CD14-positive monocyte (primary cell): ENCODE measurements at regions not wholly inside any gene's neighbourhood (a gene's known extent, or its start where the extent isn't known, plus 50 kb on each side); places are given as distances from the start of the nearest gene placed in this dataset.

ENCODE experiments used
- DNase-seq, 3 donors: peaks; one replicate each; pipeline ENCODE4 v3.0.0-alpha.2; 2011 to 2022
- H2AFZ ChIP-seq: 2 replicates; pipeline ENCODE4 v1.6.0; 2012; ENCODE audit warnings: mild to moderate bottlenecking, low read depth, low read length, inconsistent platforms; ENCODE audit not compliant: insufficient read depth, poor library complexity, severe bottlenecking
- H3K27ac ChIP-seq, 2 donors: 1 replicate in 1 of 2; 2 replicates in 1 of 2; pipeline ENCODE4 v1.5.1; 2012 to 2013; ENCODE audit warnings: low read length in 2 of 2, control low read depth in 1 of 2, inconsistent platforms in 1 of 2, low read depth in 1 of 2, mild to moderate bottlenecking in 1 of 2
- H3K27me3 ChIP-seq, 2 donors: one replicate each; pipeline versions ENCODE4 v1.6.0 to v1.6.1; 2011 to 2013; ENCODE audit warnings: low read length in 2 of 2; ENCODE audit not compliant: control insufficient read depth in 2 of 2, insufficient read depth in 2 of 2
- H3K36me3 ChIP-seq, 2 donors: replicated peaks in 1 of 2; 1 replicate in 1 of 2; 2 replicates in 1 of 2; pipeline versions ENCODE4 v1.5.1 to v1.6.1; 2012 to 2013; ENCODE audit warnings: low read length in 2 of 2, control low read depth in 1 of 2, inconsistent platforms in 1 of 2, mild to moderate bottlenecking in 1 of 2; ENCODE audit not compliant: insufficient read depth in 2 of 2, control insufficient read depth in 1 of 2
- H3K4me1 ChIP-seq, 2 donors: 1 replicate in 1 of 2; 2 replicates in 1 of 2; pipeline versions ENCODE4 v1.5.1 to v1.6.1; 2012 to 2013; ENCODE audit warnings: low read length in 2 of 2, control low read depth in 1 of 2, inconsistent platforms in 1 of 2, mild to moderate bottlenecking in 1 of 2, moderate library complexity in 1 of 2; ENCODE audit not compliant: insufficient read depth in 2 of 2, control insufficient read depth in 1 of 2
- H3K4me2 ChIP-seq: replicated peaks from 2 replicates; pipeline ENCODE3; 2012; ENCODE audit warnings: low read length, moderate library complexity, mild to moderate bottlenecking; ENCODE audit not compliant: poor library complexity, severe bottlenecking; ENCODE audit errors: extremely low read depth
- H3K4me3 ChIP-seq, 3 experiments: fragments of 200-600 bp in 1 of 3; sonication (generic) in 1 of 3; replicated peaks in 1 of 3; 1 replicate in 2 of 3; 2 replicates in 1 of 3; pipeline ENCODE4 v1.5.1; 2011 to 2013; ENCODE audit warnings: low read length in 3 of 3, mild to moderate bottlenecking in 3 of 3, control low read depth in 2 of 3, low read depth in 2 of 3, inconsistent platforms in 1 of 3, moderate library complexity in 1 of 3
- H3K79me2 ChIP-seq: 2 replicates; pipeline ENCODE4 v1.6.0; 2012; ENCODE audit warnings: mild to moderate bottlenecking, control low read depth, inconsistent platforms, low read length, moderate library complexity; ENCODE audit not compliant: insufficient read depth
- H3K9ac ChIP-seq: 2 replicates; pipeline ENCODE4 v1.6.0; 2017; ENCODE audit warnings: low read length, mild to moderate bottlenecking; ENCODE audit not compliant: insufficient read depth, poor library complexity, severe bottlenecking
- H3K9me3 ChIP-seq, 2 donors: replicated peaks in 1 of 2; 1 replicate in 1 of 2; 2 replicates in 1 of 2; pipeline versions ENCODE4 v1.5.1 to v1.6.1; 2012 to 2013; ENCODE audit warnings: low read length in 2 of 2, control low read depth in 1 of 2; ENCODE audit not compliant: control insufficient read depth in 1 of 2, insufficient read depth in 1 of 2
- H4K20me1 ChIP-seq: 2 replicates; pipeline ENCODE4 v1.6.0; 2012; ENCODE audit warnings: mild to moderate bottlenecking, low read length, control low read depth, moderate library complexity; ENCODE audit not compliant: insufficient read depth
- H3K27ac Mint-ChIP-seq, 7 donors: one replicate each; pipeline ENCODE4 v1.8.0; 2020; ENCODE audit warnings: mild to moderate bottlenecking in 7 of 7, mixed read lengths in 7 of 7, moderate library complexity in 6 of 7, inconsistent platforms in 2 of 7
- H3K27me3 Mint-ChIP-seq, 3 donors: one replicate each; pipeline ENCODE4 v1.8.0; 2021 to 2022; ENCODE audit warnings: low read depth in 3 of 3, mild to moderate bottlenecking in 3 of 3, mixed read lengths in 3 of 3, moderate library complexity in 3 of 3, inconsistent platforms in 1 of 3
- H3K36me3 Mint-ChIP-seq, 2 donors: one replicate each; pipeline ENCODE4 v1.8.0; 2020; ENCODE audit warnings: mixed read lengths in 2 of 2, inconsistent platforms in 1 of 2, mild to moderate bottlenecking in 1 of 2
- H3K4me1 Mint-ChIP-seq: one replicate; pipeline ENCODE4 v1.8.0; 2020; ENCODE audit warnings: mild to moderate bottlenecking, mixed read lengths
- H3K4me3 Mint-ChIP-seq, 2 donors: one replicate each; pipeline ENCODE4 v1.8.0; 2020; ENCODE audit warnings: mild to moderate bottlenecking in 2 of 2, mixed read lengths in 2 of 2, moderate library complexity in 1 of 2
- H3K9me3 Mint-ChIP-seq, 7 donors: one replicate each; pipeline ENCODE4 v1.8.0; 2020 to 2022; ENCODE audit warnings: mixed read lengths in 7 of 7, mild to moderate bottlenecking in 6 of 7, moderate library complexity in 6 of 7, inconsistent platforms in 2 of 7
- CTCF ChIP-seq: fragments of 200-600 bp; IDR thresholded peaks from one replicate; pipeline ENCODE4 v1.8.0; 2022; ENCODE audit warnings: antibody characterized with exemption, mild to moderate bottlenecking
- WGBS: methylation state at CpG from one replicate; pipeline ENCODE4 v1.1.5; 2013; ENCODE audit warnings: missing lambda C conversion rate; ENCODE audit not compliant: insufficient coverage; 5-methylcytosine and 5-hydroxymethylcytosine counted together
- intact Hi-C, 2 donors: fragments of 100-400 bp; cut with micrococcal nuclease; formaldehyde crosslinking; loops; one replicate each; pipeline versions ENCODE4 v1.15.0 to v1.15.1; 2023

DNA sequence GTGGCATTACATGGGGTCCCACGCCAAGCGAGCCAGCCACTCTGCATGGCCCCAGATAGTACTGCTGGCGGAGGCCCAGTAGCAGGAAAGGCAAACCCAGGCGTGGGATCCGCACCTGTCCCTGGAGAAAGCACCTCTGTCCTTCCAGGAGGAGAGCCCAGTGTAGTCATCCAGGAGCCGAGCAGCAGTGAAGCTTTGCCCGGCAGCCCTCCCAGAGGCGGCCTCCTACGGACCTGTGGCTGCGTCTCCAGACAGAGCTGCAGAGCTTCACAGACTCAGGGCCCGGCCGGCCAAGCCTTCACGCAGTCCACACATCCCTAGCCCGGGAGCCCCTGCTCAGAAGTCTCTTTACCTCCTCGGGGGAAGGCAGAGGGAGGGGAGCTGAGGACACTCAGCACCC, 100.8 kb upstream of the PPP1R26 start:
- Histone ChIP-seq H3K36me3 (no peaks in the 10 kb centered on the region), H3K9me3 (no peaks in the 10 kb centered on the region), H3K9ac (no peak overlapping the region), H3K4me3 (no peak overlapping the region), H2AFZ (no peak overlapping the region), H4K20me1 (no peaks in the 10 kb centered on the region), H3K4me2 (no peak overlapping the region), H3K79me2 (no peaks in the 10 kb centered on the region), H3K27me3 (no peaks in the 10 kb centered on the region), H3K27ac (no peak overlapping the region), H3K4me1 (no peaks in the 10 kb centered on the region)
- H3K4me3 Mint-ChIP-seq: no peak overlapping the region
- TF ChIP-seq CTCF: no peak
- DNase-seq: no peak
- H3K9me3 Mint-ChIP-seq: peaks cover 0 to 2% (median 0%) of the 10 kb centered on the region in 7 donors
- intact Hi-C loops: no loop called here
- WGBS: 94% methylated on average over 10 of the region's 15 CpGs
- H3K36me3 Mint-ChIP-seq: no peaks in the 10 kb centered on the region
- no peak overlapping the region for H3K27ac Mint-ChIP-seq
- H3K4me1 Mint-ChIP-seq: no peaks in the 10 kb centered on the region
- peaks cover 2 to 10% (median 5%) of the 10 kb centered on the region in 3 donors for H3K27me3 Mint-ChIP-seq

DNA sequence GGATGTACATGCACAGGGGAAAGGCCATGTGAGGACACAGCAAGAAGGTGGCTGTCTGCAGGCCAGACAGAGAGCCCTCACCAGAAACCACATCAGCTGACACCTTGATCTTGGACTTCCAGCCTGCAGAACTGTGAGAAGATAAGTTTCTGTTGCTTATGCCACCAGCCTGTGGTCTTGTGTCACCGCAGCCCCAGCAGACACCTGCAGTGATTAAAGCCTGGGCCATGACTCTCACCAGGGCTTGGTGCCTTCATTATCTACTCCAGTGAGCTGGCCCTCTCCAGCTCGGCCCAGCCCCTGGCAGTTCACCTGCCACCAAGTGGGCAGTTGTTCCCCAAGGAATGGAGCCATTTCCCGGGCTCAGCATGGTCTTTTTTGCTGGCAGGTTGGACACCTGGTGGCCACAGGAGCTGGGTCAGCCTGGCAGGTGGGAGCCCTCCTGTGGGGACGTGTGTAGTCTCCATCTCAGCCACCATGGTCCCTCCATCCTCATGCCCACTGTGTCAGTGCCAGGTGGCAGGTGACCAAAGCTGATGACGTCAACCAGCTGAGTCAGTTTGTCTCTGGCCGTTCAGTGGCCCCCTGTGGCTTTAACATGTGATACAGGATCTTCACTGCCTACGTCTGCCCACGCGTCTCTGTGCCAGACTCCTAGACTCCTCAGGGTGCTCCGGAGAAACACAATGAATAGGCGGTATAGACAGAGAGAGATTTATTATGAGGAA, 99.9 kb upstream of the PPP1R26 start:
- DNase-seq: no peak
- H3K4me3 ChIP-seq: no peak overlapping the region
- Mint-ChIP-seq H3K4me1 (no peaks in the 10 kb centered on the region), H3K27me3 (peaks cover 2 to 9% (median 5%) of the 10 kb centered on the region in 3 donors), H3K9me3 (peaks cover 0 to 3% (median 0%) of the 10 kb centered on the region in 7 donors), H3K4me3 (no peak overlapping the region), H3K27ac (no peak overlapping the region), H3K36me3 (no peaks in the 10 kb centered on the region)
- H3K79me2 ChIP-seq: no peaks in the 10 kb centered on the region
- no peaks in the 10 kb centered on the region for H3K9me3 ChIP-seq
- no peak overlapping the region for H2AFZ ChIP-seq
- no peak overlapping the region for H3K4me2 ChIP-seq
- no peaks in the 10 kb centered on the region for H3K36me3 ChIP-seq
- H3K27ac ChIP-seq: no peak overlapping the region
- WGBS: 89% methylated on average over 11 of the region's 11 CpGs
- no peak for TF ChIP-seq CTCF
- no peaks in the 10 kb centered on the region for H3K27me3 ChIP-seq
- no peaks in the 10 kb centered on the region for H3K4me1 ChIP-seq
- H4K20me1 ChIP-seq: no peaks in the 10 kb centered on the region
- H3K9ac ChIP-seq: no peak overlapping the region
- intact Hi-C loops: no loop called here
